ENCODE measurements at regions not wholly inside any gene's neighbourhood (a gene's known extent, or its start where the extent isn't known, plus 50 kb on each side); places are given as distances from the start of the nearest gene placed in this dataset.

- DNase-seq (ENCODE audit: low spot score) (no peak), ATAC-seq (no peak)
- no peaks in the 10 kb centered on the region for H3K27me3 Mint-ChIP-seq (ENCODE audit: low read depth)
- TF ChIP-seq ESRRA (CRISPR knock-in tag; IDR thresholded peaks at IDR 0.05; ENCODE audit: borderline replicate concordance) (no peak), NFYB (CRISPR knock-in tag; conservative IDR thresholded peaks at IDR 0.05; ENCODE audit: low read depth) (no peak), PRRX2 (CRISPR knock-in tag; IDR thresholded peaks at IDR 0.05) (no peak), AFF4 (CRISPR knock-in tag; IDR thresholded peaks at IDR 0.05; ENCODE audit: borderline replicate concordance) (no peak), EMX1 (CRISPR knock-in tag; IDR thresholded peaks at IDR 0.05) (no peak), NFE2L1 (CRISPR knock-in tag; IDR thresholded peaks at IDR 0.05) (no peak), GTF2I (CRISPR knock-in tag; conservative IDR thresholded peaks at IDR 0.05) (no peak), RELA (CRISPR knock-in tag; IDR thresholded peaks at IDR 0.05; ENCODE audit: borderline replicate concordance) (no peak), ZNF263 (CRISPR knock-in tag; IDR thresholded peaks at IDR 0.05; ENCODE audit: low read depth) (no peak)
- TF ChIP-seq, protein P1, sequence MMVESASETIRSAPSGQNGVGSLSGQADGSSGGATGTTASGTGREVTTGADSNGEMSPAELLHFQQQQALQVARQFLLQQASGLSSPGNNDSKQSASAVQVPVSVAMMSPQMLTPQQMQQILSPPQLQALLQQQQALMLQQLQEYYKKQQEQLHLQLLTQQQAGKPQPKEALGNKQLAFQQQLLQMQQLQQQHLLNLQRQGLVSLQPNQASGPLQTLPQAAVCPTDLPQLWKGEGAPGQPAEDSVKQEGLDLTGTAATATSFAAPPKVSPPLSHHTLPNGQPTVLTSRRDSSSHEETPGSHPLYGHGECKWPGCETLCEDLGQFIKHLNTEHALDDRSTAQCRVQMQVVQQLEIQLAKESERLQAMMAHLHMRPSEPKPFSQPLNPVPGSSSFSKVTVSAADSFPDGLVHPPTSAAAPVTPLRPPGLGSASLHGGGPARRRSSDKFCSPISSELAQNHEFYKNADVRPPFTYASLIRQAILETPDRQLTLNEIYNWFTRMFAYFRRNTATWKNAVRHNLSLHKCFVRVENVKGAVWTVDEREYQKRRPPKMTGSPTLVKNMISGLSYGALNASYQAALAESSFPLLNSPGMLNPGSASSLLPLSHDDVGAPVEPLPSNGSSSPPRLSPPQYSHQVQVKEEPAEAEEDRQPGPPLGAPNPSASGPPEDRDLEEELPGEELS (CRISPR knock-in tag; IDR thresholded peaks at IDR 0.05): no peak
- TF ChIP-seq, protein P2, sequence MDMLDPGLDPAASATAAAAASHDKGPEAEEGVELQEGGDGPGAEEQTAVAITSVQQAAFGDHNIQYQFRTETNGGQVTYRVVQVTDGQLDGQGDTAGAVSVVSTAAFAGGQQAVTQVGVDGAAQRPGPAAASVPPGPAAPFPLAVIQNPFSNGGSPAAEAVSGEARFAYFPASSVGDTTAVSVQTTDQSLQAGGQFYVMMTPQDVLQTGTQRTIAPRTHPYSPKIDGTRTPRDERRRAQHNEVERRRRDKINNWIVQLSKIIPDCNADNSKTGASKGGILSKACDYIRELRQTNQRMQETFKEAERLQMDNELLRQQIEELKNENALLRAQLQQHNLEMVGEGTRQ (CRISPR knock-in tag; IDR thresholded peaks at IDR 0.05): no peak
- TF ChIP-seq, protein P3, sequence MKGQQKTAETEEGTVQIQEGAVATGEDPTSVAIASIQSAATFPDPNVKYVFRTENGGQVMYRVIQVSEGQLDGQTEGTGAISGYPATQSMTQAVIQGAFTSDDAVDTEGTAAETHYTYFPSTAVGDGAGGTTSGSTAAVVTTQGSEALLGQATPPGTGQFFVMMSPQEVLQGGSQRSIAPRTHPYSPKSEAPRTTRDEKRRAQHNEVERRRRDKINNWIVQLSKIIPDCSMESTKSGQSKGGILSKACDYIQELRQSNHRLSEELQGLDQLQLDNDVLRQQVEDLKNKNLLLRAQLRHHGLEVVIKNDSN (CRISPR knock-in tag; IDR thresholded peaks at IDR 0.05): no peak
- peaks cover 3% of the 10 kb centered on the region for H3K4me1 Mint-ChIP-seq
- no peak overlapping the region for H3K4me3 Mint-ChIP-seq
- H3K9me3 Mint-ChIP-seq: peaks cover 38% of the 10 kb centered on the region
- CTCF ChIA-PET: no interaction called here
- H3K36me3 Mint-ChIP-seq: 0 out of 2 replicates have a peak, but pooled peaks cover 3% of the 10 kb centered on the region
- H3K27ac Mint-ChIP-seq: no peak overlapping the region
- POLR2A ChIA-PET: no interaction called here
Observed at GRCh38 chr15:25492315-25492714, 53.5 kb upstream of the UBE3A start.
